HEK293T (cell line): ENCODE measurements at regions not wholly inside any gene's neighbourhood (a gene's known extent, or its start where the extent isn't known, plus 50 kb on each side); places are given as distances from the start of the nearest gene placed in this dataset.

Experiments used
- BHLHE40 ChIP-seq: fragments of 450-650 bp; IDR thresholded peaks from 2 replicates; pipeline ENCODE4 v1.6.1; 2016; ENCODE audit warnings: mild to moderate bottlenecking, moderate library complexity, borderline replicate concordance
- FOXA1 ChIP-seq: fragments of 450-650 bp; IDR thresholded peaks from 2 replicates; pipeline ENCODE4 v1.6.1; 2016; ENCODE audit warnings: mild to moderate bottlenecking
- FOXK2 ChIP-seq: fragments of 450-650 bp; IDR thresholded peaks from 2 replicates; pipeline ENCODE4 v1.6.1; 2016; ENCODE audit warnings: mild to moderate bottlenecking
- FOXM1 ChIP-seq: fragments of 450-650 bp; IDR thresholded peaks from 2 replicates; pipeline ENCODE4 v1.6.1; 2017; ENCODE audit warnings: mild to moderate bottlenecking, borderline replicate concordance
- L3MBTL2 ChIP-seq: fragments of 450-650 bp; conservative IDR thresholded peaks from 2 replicates; pipeline ENCODE4 v1.6.1; 2016; ENCODE audit warnings: mild to moderate bottlenecking
- NFRKB ChIP-seq: fragments of 450-650 bp; IDR thresholded peaks from 2 replicates; pipeline ENCODE4 v1.6.1; 2016; ENCODE audit warnings: mild to moderate bottlenecking, moderate library complexity
- PKNOX1 ChIP-seq: fragments of 450-650 bp; IDR thresholded peaks from 2 replicates; pipeline ENCODE4 v1.6.1; 2016
- SP1 ChIP-seq: fragments of 450-650 bp; IDR thresholded peaks from 2 replicates; pipeline ENCODE4 v1.6.1; 2017
- SUZ12 ChIP-seq: fragments of 450-650 bp; IDR thresholded peaks from 2 replicates; pipeline ENCODE4 v1.6.1; 2016; ENCODE audit warnings: mild to moderate bottlenecking
- ZNF384 ChIP-seq: fragments of 450-650 bp; IDR thresholded peaks from 2 replicates; pipeline ENCODE4 v1.6.1; 2016

GRCh38 chr2:160726046-160726445 lies 232.4 kb upstream of the RBMS1 start:
- TF ChIP-seq L3MBTL2 (no peak), BHLHE40 (no peak), SP1 (no peak), FOXA1 (no peak), FOXK2 (no peak), PKNOX1 (no peak), SUZ12 (no peak), NFRKB (no peak), FOXM1 (no peak), ZNF384 (no peak)
